ENCODE measurements at regions not wholly inside any gene's neighbourhood (a gene's known extent, or its start where the extent isn't known, plus 50 kb on each side); places are given as distances from the start of the nearest gene placed in this dataset.

GRCh38 chr10:29224631-29225030, 64.2 kb upstream of the LYZL1 start:
- TF ChIP-seq POLR2A (IDR thresholded peaks at IDR 0.05), result no peak
- TF ChIP-seq, protein P1, sequence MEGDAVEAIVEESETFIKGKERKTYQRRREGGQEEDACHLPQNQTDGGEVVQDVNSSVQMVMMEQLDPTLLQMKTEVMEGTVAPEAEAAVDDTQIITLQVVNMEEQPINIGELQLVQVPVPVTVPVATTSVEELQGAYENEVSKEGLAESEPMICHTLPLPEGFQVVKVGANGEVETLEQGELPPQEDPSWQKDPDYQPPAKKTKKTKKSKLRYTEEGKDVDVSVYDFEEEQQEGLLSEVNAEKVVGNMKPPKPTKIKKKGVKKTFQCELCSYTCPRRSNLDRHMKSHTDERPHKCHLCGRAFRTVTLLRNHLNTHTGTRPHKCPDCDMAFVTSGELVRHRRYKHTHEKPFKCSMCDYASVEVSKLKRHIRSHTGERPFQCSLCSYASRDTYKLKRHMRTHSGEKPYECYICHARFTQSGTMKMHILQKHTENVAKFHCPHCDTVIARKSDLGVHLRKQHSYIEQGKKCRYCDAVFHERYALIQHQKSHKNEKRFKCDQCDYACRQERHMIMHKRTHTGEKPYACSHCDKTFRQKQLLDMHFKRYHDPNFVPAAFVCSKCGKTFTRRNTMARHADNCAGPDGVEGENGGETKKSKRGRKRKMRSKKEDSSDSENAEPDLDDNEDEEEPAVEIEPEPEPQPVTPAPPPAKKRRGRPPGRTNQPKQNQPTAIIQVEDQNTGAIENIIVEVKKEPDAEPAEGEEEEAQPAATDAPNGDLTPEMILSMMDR (IDR thresholded peaks at IDR 0.05), result no peak
- no peak for TF ChIP-seq EP300 (IDR thresholded peaks at IDR 0.05)

All from tibial nerve (tissue), 4 donors.